HG02870 (cell line): ENCODE measurements at regions not wholly inside any gene's neighbourhood (a gene's known extent, or its start where the extent isn't known, plus 50 kb on each side); places are given as distances from the start of the nearest gene placed in this dataset.

Experiments
- ATAC-seq: cut with Tn5 transposase; IDR thresholded peaks from one replicate; pipeline ENCODE4 v1.9.1; 2021; ENCODE audit warnings: mild to moderate bottlenecking, moderate library complexity; ENCODE audit not compliant: unreplicated experiment

- ATAC-seq = no peak
Measured at GRCh38 chr3:152095472-152095871, 173.3 kb upstream of the MBNL1 start.

DNA sequence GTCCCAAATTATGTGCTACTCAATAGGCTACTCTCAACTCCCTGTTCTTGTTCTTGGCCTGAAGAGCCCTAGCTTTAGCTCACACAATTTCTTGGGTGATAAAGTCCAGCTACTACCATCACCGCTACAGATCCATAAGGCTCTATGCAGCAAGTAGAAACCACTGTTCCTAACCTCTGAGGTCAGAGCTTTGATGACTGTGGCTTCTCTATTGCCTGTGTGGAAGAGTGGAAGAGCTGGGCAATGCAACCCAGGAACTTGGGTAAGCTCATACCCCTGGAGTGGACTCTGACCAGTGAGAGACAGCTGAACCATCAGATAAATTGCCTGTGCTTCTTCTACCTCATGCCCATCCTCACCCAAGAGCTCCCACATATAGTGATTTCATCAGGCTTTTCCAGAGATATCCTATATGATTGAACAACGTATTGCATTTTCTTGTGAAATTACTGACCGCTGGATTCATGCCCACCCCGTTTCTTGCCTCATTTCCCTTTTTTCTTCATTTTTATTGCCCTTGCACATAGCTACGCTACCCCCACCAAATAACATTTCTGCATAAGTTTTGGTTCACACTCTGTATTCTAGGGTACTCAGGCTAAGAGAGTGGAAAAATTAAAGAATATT, 172.3 kb upstream of the MBNL1 start:
- no peak for ATAC-seq

GRCh38 chr3:152097120-152097519, 171.6 kb upstream of the MBNL1 start:
- ATAC-seq = no peak

- no peak for ATAC-seq
Measured at GRCh38 chr3:152097770-152098169, 171.0 kb upstream of the MBNL1 start.

DNA sequence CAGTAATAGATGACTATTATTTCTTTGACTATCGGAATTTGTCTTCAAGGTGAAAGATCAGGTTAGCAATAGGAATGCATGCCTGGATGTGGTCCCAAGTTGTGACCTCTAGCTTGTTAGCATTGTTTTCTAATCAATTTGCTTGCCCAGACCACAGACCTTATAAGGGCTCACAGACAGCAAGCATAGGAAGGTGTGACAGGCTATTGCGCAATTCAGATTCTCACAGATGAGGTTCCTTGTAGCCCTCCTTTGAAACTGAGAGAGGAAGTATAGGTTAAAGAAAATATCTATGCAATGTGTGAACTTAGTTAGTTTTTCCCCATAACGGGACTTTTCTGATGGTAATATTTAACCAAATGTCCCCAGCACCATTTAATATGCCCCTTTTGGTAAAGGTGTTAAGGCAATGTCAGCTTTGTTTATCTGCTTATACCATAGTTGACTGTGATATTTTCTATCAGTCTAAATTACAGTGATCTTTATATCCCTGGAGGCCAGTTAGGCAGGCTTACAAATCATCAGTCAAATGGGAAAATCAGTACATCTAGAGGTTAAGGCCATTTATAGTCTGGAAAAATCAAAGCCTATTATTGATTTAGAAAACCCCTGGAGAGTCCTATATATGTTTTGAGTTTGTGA, 168.1 kb upstream of the MBNL1 start:
- peak; percentile 90 for ATAC-seq

- ATAC-seq = no peak
Measured at GRCh38 chr3:152102410-152102809, 166.3 kb upstream of the MBNL1 start.

DNA sequence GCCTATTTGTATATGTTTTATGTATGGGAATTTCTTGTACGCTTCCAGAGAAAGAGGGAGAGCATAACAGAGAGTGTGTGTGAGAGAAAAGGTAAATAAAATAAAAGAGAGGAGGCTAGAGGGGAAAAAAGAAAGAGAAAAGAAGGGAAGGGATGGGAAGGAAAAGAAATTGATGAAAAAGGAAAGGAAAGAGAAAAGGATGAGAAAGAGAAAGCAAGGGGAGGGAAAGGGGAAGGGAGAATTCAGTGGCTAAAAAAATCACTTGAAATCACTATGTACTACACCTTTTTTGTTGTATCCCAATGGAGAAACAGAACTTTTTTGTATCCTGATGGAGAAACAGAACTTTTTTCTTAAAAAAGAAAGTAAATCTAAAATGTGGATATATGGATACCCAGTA, 165.5 kb upstream of the MBNL1 start:
- ATAC-seq = no peak

GRCh38 chr3:152104847-152105415, 163.8 kb upstream of the MBNL1 start:
- ATAC-seq = no peak

GRCh38 chr3:152105446-152105845, 163.3 kb upstream of the MBNL1 start:
- ATAC-seq = no peak

DNA sequence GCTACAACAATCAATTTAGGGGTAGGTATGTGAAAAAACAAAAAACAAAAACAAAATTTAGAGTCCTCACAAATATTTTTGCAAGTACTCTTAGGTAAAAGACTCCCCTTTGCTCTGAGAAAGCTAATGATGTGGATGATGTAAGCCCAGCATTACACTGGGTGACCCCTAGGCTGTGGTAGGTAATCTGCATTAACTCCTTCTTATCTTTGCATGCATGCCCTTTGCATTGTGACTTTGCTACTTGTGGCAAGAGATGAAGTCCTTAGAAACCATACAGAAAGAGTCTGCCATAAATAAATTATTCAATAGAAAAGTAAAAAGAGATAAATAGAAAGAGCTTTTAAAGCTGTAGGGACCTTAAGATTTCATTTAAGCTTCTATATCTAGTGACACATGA, 159.7 kb upstream of the MBNL1 start:
- no peak for ATAC-seq

DNA sequence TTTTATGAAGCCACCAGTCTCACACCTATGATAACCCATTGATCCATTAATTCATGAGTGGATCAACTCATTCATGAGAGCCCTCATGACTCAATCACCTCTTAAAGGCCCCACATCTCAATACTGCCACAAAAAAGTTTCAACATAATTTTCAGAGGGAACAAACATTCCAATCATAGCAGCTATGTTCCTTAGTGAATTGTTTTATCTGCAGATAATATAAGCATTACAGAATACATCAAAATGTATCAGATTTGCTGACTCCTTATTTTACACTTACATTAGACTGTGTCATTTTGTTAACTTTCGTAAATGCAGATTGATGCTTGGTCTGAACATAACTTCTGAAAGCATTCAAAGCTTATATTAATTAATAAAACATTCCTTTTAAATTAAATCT, 155.3 kb upstream of the MBNL1 start:
- no peak for ATAC-seq

GRCh38 chr3:152113992-152114651, 154.6 kb upstream of the MBNL1 start:
- ATAC-seq = no peak

DNA sequence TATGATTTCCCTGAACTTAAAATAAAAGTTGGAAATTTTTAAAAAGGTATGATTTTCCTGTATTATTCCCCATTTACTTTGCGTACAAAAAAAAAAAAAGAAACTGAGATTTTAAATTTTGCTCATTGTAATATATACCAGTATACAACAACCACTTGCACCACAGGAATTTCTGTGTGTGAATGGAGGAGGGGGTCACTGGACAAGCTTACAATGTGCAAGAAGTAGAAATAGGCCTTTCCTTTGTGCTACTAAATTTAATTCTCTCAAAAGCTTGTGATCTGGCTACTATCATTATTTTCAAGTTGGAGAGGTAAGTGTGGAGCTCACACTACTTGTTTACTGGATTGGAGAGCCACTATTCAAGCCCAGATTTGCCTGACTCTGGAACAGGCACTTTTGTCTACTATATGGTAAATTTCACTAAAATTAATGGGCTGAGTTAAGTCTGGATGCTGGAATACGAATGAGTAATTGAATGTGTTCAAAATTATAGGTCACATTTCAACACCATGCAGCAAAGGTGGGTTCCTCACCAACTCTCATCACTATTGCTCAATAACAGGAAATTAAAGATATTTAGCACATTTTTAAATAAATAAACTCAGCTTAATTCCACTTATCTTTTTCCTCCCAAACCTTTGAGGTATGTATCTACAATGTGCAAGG, 148.0 kb upstream of the MBNL1 start:
- no peak for ATAC-seq

- ATAC-seq = no peak
Measured at GRCh38 chr3:152121270-152121636, 147.5 kb upstream of the MBNL1 start.

DNA sequence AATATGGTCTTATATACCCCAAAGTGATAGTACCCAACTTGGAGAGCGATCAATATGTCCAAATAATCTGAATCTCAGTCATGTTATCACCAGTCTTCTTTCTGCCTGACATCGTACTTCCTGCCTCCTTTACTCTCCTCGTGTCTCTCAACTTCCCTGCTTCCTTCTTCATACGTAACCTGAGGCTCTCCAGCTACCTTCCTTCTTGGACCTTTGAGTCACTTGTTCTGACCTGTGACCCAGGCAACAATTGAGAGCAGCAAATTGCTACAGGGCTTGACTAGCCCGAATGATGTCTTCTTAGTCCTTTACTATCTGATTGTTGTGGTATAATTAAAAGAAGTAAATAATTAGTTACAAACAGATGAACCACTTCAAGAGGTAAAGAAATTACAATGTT, 145.9 kb upstream of the MBNL1 start:
- no peak for ATAC-seq

GRCh38 chr3:152123457-152123856, 145.3 kb upstream of the MBNL1 start:
- ATAC-seq = no peak

DNA sequence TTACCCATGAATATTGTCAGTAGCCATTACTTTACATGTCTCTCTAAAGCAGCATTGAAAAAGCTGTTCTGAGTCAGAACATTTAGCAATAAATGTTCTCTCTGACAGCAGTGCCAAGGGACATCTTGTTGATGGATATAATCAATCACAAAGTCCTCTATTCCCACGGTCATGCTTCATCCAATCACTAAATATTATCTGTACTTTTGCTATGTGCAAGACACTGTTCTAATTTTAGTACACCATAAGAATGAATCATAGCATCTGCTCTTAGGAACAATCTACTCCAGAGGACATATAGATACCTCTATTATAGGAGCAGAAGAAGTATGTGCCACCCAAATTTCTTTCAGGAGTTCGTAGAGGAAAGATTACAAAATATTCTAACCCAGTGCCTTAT, 142.5 kb upstream of the MBNL1 start:
- ATAC-seq = no peak

DNA sequence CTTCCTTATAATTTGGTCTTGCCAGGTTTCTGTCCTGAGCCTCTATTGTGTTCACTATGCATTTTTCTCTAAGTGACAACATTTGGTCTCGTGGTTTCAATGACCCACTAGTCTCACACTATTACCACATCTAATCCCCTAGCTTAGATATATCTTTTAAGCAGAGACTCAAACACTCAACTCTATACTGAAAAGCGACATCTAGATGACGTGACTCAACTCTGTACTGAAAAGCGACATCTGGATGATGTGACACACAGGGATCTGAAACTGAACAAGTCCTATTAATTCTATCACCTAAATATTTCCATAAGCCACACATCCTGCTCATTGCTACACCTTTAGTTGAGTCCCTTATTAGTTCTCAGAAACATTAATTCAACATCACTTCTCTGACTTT, 141.7 kb upstream of the MBNL1 start:
- peak; percentile 100 for ATAC-seq

DNA sequence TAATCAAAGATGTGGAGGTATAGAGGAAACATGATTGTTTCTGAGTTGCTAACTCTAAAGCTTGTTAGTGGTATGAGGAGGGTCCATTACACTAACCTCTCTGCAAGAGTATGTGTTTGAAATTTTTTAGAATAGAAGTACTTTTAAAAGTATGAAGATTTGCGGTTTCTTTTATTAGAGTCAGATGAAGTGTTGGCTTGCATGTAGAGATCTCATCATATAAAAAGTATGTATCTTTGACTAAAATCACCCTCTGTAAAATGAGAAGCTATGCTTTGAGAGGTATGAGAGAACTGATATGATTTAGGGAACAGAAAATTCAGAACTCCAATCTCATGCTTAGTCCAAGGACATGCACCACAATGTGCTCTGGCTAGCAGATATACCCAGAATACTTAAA, 140.4 kb upstream of the MBNL1 start:
- ATAC-seq = no peak

- ATAC-seq = no peak
Measured at GRCh38 chr3:152139651-152140050, 129.1 kb upstream of the MBNL1 start.

DNA sequence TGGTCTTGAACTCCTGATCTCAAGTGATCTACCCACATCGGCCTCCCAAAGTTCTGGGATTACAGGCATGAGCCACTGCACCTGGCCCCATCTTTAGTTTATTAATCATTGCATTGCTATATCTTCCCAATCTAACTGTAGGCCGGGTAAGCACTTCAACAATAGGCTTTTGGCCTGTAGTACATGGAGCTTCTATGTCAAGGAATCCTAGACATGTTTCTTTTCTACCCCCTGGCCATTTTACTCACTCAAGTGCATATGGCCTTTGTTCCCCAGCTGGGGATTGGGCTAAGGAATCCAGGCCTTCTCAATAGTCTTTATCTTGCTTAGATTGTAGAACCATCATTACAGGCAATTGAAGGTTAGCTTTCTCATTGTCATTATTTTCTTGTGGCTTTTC, 122.3 kb upstream of the MBNL1 start:
- ATAC-seq = no peak

DNA sequence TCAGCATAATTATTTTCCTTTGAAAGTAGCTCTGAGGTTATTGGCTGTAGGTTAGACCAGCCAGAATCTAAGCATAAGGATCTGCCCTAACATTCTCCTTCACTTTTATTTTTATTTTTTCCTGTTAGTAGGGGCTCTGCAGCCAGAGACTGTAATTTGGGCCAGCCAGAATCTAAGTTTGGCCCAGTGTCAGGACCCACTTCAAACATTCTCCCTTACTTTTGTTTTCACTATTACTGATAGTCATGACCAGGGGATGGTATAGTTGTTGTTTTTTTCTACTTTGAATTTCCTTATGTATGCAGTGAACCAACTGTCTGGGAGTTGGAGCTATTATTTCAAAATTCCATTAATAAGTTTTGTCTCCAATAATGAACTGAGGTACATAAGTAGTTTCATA, 121.0 kb upstream of the MBNL1 start:
- ATAC-seq = no peak
